Thyroid gland (tissue), 4 donors: ENCODE measurements at regions not wholly inside any gene's neighbourhood (a gene's known extent, or its start where the extent isn't known, plus 50 kb on each side); places are given as distances from the start of the nearest gene placed in this dataset.

Source experiments
- DNase-seq, 2 donors: peaks; one replicate each; pipeline ENCODE4 v3.0.0-alpha.2; 2019
- H3K27ac ChIP-seq, 3 donors: fragments of 200-600 bp; sonication (generic); 1 replicate in 2 of 3; 2 replicates in 1 of 3; pipeline ENCODE4 v1.5.1; 2016 to 2019; ENCODE audit warnings: mild to moderate bottlenecking in 1 of 3, moderate library complexity in 1 of 3
- H3K27me3 ChIP-seq: fragments of 200-600 bp; sonication (generic); one replicate; pipeline ENCODE4 v1.5.1; 2019
- H3K36me3 ChIP-seq, 2 donors: fragments of 200-600 bp; sonication (generic); one replicate each; pipeline ENCODE4 v1.5.1; 2016 to 2019
- H3K4me1 ChIP-seq, 2 donors: fragments of 200-600 bp; sonication (generic); one replicate each; pipeline ENCODE4 v1.5.1; 2017 to 2019
- H3K4me3 ChIP-seq, 3 donors: fragments of 200-600 bp; sonication (generic); replicated peaks in 1 of 3; 1 replicate in 2 of 3; 2 replicates in 1 of 3; pipeline ENCODE4 v1.5.1; 2016; ENCODE audit warnings: mild to moderate bottlenecking in 1 of 3
- H3K9me3 ChIP-seq: fragments of 200-600 bp; sonication (generic); one replicate; pipeline ENCODE4 v1.5.1; 2017
- CTCF ChIP-seq, 6 experiments: fragments of 200-600 bp in 3 of 6; fragments of 450-650 bp in 3 of 6; sonication (generic) in 3 of 6; IDR thresholded peaks; one replicate each; pipeline ENCODE4 v1.5.1; 2016 to 2019; ENCODE audit warnings: antibody characterized with exemption in 6 of 6, mild to moderate bottlenecking in 2 of 6, inconsistent platforms in 1 of 6, moderate library complexity in 1 of 6
- POLR2A ChIP-seq, 2 donors: fragments of 450-650 bp; IDR thresholded peaks; one replicate each; pipeline ENCODE4 v1.6.1; 2017; ENCODE audit warnings: antibody characterized with exemption in 2 of 2, mild to moderate bottlenecking in 2 of 2, moderate library complexity in 1 of 2
- WGBS, 2 donors: methylation state at CpG; one replicate each; pipeline ENCODE4 v1.1.5; 2017; 5-methylcytosine and 5-hydroxymethylcytosine counted together
- intact Hi-C: fragments of 100-400 bp; cut with DNase I; formaldehyde crosslinking; loops from one replicate; pipeline ENCODE4 v1.15.1; 2023

GRCh38 chr2:176566496-176566895 is 297.3 kb downstream of the MTX2 start:
- no peak for DNase-seq
- Histone ChIP-seq H3K27me3 (no peaks in the 10 kb centered on the region), H3K36me3 (no peaks in the 10 kb centered on the region), H3K27ac (no peak overlapping the region), H3K4me1 (no peaks in the 10 kb centered on the region), H3K9me3 (no peaks in the 10 kb centered on the region), H3K4me3 (no peak overlapping the region)
- no peak for TF ChIP-seq CTCF (IDR thresholded peaks at IDR 0.05)
- no peak for TF ChIP-seq POLR2A (IDR thresholded peaks at IDR 0.05)
- WGBS, 2 donors = 98 to 100% methylated on average over 1 of the region's 1 CpG
- intact Hi-C loops = loop anchor here (5.0 kb wide), 1 partner anchor 61 kb away; no protein-coding TSS in a partner anchor

- DNase-seq = no peak
- Histone ChIP-seq H3K9me3 (no peaks in the 10 kb centered on the region), H3K4me3 (no peak overlapping the region), H3K36me3 (no peaks in the 10 kb centered on the region), H3K27ac (no peak overlapping the region), H3K4me1 (no peaks in the 10 kb centered on the region), H3K27me3 (no peaks in the 10 kb centered on the region)
- TF ChIP-seq CTCF (IDR thresholded peaks at IDR 0.05) (no peak), POLR2A (IDR thresholded peaks at IDR 0.05) (no peak)
- intact Hi-C loops = loop anchor here (5.0 kb wide), 1 partner anchor 60 kb away; no protein-coding TSS in a partner anchor
Observed at GRCh38 chr2:176566961-176567360, 297.7 kb downstream of the MTX2 start.

- TF ChIP-seq POLR2A (IDR thresholded peaks at IDR 0.05) (no peak), CTCF (IDR thresholded peaks at IDR 0.05) (no peak)
- H3K27ac ChIP-seq = no peak overlapping the region
- H3K4me1 ChIP-seq = no peaks in the 10 kb centered on the region
- no peak overlapping the region for H3K4me3 ChIP-seq
- no peaks in the 10 kb centered on the region for H3K27me3 ChIP-seq
- H3K36me3 ChIP-seq = no peaks in the 10 kb centered on the region
- intact Hi-C loops = loop anchor here (5.0 kb wide), 1 partner anchor 60 kb away; no protein-coding TSS in a partner anchor
- no peaks in the 10 kb centered on the region for H3K9me3 ChIP-seq
- 74 to 87% methylated on average over 2 of the region's 2 CpGs for WGBS, 2 donors
- no peak for DNase-seq
Observed at GRCh38 chr2:176567361-176567760, 298.1 kb downstream of the MTX2 start.

GRCh38 chr2:176569574-176569973 is 300.3 kb downstream of the MTX2 start:
- intact Hi-C loops = loop anchor here (5.0 kb wide), 1 partner anchor 58 kb away; no protein-coding TSS in a partner anchor
- no peak overlapping the region for H3K4me3 ChIP-seq

More at GRCh38 chr2:176569574-176569973, 300.3 kb downstream of the MTX2 start:
- TF ChIP-seq CTCF (IDR thresholded peaks at IDR 0.05) (no peak), POLR2A (IDR thresholded peaks at IDR 0.05) (no peak)
- H3K36me3 ChIP-seq = no peaks in the 10 kb centered on the region
- no peaks in the 10 kb centered on the region for H3K27me3 ChIP-seq
- 88 to 90% methylated on average over 3 of the region's 3 CpGs for WGBS, 2 donors
- H3K4me1 ChIP-seq = no peaks in the 10 kb centered on the region
- no peak for DNase-seq
- H3K27ac ChIP-seq = no peak overlapping the region
- no peaks in the 10 kb centered on the region for H3K9me3 ChIP-seq
